GM18907 (cell line): ENCODE measurements at regions not wholly inside any gene's neighbourhood (a gene's known extent, or its start where the extent isn't known, plus 50 kb on each side); places are given as distances from the start of the nearest gene placed in this dataset.
"Not testable (repeated sequence)": the region's sequence is repeated elsewhere in the genome, so short reads cannot be mapped to it uniquely, and the experiment has no call there.

Source experiments
- ATAC-seq: cut with Tn5 transposase; IDR thresholded peaks from one replicate; pipeline ENCODE4 v1.9.1; 2021; ENCODE audit warnings: mild to moderate bottlenecking, moderate library complexity; ENCODE audit not compliant: unreplicated experiment

DNA sequence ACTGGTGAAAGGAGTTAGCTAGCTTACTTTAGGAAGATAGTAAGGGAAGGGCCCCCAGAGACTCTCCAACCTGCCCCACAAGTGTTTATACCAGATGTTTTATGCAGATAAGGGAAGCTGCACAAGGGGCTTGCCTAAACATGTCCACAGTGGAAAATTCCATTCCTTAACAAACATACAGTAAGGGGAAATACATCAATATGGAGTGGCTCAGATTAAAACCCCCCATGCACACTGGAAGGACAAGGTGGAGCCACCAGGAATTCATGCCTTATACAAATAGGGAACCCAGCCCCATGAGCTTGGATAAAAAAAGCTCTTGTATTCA, 106.3 kb upstream of the GPBP1 start:
- no peak for ATAC-seq

GRCh38 chr5:57069115-57069835, 104.6 kb upstream of the GPBP1 start:
- no peak for ATAC-seq

DNA sequence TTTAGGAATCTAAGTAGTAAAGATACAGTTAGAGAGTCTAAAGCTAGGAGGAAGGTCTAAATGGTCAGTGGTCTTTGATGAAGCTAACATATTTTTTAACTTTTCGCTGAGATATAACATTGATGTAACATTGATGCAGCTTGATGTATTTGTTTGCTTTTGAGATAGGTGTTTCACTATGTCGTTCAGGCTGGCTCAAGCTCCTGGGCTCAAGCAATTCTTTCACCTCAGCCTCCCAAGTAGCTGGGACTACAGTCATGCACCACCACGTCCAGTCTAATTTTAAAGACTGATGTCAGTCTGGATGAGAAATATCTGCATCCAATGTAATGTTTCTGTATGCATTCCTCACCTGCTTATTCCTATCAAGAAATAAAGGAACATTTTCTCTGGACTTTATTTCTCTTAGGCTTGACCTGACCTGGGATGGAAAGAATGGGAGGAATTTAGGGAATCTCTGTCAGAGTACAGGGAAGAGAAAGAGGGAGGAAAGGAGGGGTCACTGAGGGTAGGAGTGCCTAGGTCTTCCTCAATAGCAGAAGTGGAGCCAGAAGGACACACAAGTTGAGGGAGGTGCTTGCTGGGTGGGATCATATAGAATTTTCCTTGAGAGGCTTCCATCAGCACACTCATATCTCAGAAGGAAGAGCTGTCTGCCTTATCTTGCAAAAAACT, 101.5 kb upstream of the GPBP1 start:
- ATAC-seq, result no peak

DNA sequence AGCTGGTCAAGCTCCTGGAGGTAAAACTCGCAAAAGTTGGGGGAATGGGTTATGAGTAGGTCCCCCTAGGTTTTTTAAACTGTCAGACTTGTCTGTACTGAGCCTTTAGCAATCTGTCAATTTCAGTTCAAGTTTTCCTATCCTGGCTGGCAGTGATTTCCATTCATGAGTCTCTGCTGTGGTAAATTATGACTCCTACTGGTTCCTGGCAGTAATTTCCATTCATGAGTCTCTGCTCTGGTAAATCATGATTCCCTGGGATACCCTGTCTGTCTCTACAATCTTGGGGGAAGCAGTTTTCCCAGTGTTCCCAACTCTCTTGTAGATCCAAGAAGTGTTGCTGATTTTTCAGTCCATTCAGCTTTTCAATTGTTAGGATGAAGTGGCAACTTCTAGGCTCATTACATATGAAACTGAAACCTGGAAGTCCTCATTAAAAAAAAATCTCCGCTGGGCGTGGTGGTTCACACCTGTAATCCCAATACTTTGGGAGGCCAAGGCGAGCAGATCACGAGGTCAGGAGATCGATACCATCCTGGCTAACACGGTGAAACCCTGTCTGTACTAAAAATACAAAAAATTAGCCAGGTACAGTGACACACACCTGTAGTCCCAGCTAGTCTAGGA, 91.3 kb upstream of the GPBP1 start:
- ATAC-seq, result no peak

GRCh38 chr5:57085306-57086081, 88.4 kb upstream of the GPBP1 start:
- ATAC-seq, result no peak

DNA sequence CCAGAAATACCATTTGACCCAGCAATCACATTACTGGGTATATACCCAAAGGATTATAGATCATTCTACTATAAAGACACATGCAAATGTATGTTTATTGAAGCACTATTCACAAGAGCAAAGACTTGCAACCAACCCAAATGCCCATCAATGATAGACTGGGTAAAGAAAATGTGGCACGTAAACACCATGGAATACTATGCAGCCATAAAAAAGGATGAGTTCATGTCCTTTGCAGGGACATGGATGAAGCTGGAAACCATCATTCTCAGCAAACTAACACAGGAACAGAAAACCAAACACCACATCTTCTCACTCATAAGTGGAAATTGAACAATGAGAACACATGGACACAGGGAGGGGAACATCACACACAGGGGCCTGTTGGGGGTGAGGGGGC, 85.9 kb upstream of the GPBP1 start:
- not testable (repeated sequence) for ATAC-seq

DNA sequence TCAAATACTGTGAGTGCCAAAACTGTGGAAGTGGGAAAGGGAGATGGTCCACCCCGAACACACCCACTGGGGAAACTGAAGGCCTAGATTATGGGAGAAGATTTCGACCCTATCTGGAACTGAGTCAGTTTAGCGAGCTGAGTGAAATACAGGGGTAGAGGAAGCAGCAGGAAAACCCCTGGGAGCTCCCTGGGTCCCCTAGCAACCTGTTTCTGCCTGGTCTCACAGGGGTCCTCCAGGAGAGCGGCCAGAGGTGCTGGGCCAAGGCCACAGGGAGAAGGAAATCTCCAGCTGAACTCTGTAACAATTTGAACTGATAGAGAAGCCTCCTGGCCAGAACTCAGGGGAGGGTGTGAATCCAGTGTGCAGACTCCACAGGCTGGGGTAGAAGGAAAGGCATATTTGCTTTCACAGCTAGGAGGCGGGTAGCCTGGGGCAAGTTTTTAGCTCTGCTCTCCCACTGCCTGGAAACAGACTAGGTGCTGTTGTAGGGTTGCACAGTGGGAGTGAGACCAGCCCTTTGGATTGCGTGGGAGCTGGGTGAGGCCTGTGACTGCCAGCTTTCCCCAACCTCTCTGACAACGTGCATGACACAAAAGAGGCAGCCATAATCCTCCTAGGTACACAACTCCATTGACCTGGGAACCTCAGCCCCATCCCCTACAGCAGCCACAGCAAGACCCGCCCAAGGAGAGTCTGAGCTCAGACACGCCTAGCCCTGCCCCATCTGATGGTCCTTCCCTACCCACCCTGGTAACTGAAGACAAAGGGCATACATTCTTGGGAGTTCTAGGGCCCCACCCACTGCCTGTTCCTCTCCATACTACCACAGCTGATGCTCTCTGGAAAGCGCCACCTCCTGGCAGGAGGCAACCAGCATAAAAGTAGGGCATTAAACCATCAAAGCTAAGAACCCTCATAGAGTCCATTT, 78.8 kb upstream of the GPBP1 start:
- ATAC-seq, result no peak

- no peak for ATAC-seq
Observed at GRCh38 chr5:57097526-57097925, 76.3 kb upstream of the GPBP1 start.

GRCh38 chr5:57102189-57102904, 71.5 kb upstream of the GPBP1 start:
- no peak for ATAC-seq

- no peak for ATAC-seq
Observed at GRCh38 chr5:57102905-57103255, 71.0 kb upstream of the GPBP1 start.

- ATAC-seq, result no peak
Observed at GRCh38 chr5:57103317-57103907, 70.4 kb upstream of the GPBP1 start.

DNA sequence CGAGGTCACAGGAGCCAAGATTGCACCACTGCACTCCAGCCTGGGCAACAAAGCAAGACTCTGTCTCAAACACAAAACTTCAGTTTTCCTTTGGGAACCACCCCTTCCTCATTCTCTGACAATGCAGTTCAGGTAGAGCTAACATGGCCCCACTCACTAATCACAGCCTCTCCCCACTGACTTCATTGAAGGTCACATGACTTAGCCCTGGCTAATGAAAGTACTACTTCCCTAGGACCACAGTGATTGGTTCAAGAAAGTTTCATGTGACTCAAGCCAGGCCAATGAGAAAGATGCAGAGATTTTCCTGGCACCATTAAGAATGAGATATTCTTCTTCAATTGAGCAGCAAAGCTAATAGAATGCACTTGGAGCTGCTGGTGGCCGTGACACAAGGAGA, 67.2 kb upstream of the GPBP1 start:
- ATAC-seq, result no peak

GRCh38 chr5:57111993-57112392, 61.9 kb upstream of the GPBP1 start:
- no peak for ATAC-seq

- ATAC-seq, result no peak
Observed at GRCh38 chr5:57113481-57113880, 60.4 kb upstream of the GPBP1 start.

DNA sequence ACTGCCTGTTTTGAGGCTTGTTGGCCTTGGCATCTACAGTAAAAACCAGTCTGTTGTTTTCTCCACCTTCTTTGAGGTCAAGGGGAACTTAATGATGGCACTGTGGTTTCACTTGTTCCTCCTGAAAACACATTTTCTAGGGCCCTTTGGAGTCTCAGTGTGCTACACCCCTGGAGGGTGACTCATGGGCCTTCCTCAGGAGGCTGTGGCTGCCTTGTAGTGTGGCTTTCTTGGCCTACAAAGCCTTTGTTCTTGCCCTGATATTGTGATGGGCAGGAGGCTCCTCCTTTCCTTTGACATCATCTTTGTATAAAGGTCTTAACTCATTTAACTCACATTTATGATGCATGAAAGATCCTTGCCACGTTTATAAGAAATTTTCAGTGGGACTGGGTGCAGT, 56.3 kb upstream of the GPBP1 start:
- ATAC-seq, result no peak

GRCh38 chr5:57119031-57119430, 54.8 kb upstream of the GPBP1 start:
- no peak for ATAC-seq

DNA sequence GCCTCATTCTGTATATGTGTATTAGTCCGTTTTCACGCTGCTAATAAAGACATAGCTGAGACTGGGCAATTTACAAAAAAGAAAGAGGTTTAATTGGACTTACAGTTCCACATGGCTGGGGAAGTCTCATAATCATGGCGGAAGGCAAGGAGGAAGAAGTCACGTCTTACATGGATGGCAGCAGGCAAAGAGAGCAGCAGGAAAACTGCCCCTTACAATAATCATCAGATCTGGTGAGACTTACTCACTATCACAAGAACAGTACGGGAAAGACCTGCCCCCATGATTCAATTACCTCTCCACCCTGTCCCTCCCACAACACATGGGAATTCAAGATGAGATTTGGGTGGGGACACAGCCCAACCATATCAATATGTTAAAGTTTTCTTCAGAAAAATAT, 49.8 kb upstream of the GPBP1 start:
- ATAC-seq, result no peak
